NT2/D1 (cell line): ENCODE measurements at regions not wholly inside any gene's neighbourhood (a gene's known extent, or its start where the extent isn't known, plus 50 kb on each side); places are given as distances from the start of the nearest gene placed in this dataset.

Experiments
- SUZ12 ChIP-seq: IDR thresholded peaks from 2 replicates; pipeline ENCODE4 v1.6.1; 2011; ENCODE audit not compliant: insufficient read length, insufficient read depth; ENCODE audit errors: extremely low read depth
- ZNF274 ChIP-seq: IDR thresholded peaks from 2 replicates; pipeline ENCODE4 v1.6.1; 2011; ENCODE audit warnings: mild to moderate bottlenecking, low read depth, low read length

GRCh38 chr7:118836933-118837332 lies 612.4 kb downstream of the ANKRD7 start:
- no peak for TF ChIP-seq SUZ12
- TF ChIP-seq ZNF274 = no peak
